ENCODE measurements at regions not wholly inside any gene's neighbourhood (a gene's known extent, or its start where the extent isn't known, plus 50 kb on each side); places are given as distances from the start of the nearest gene placed in this dataset.
"Not testable (repeated sequence)": the region's sequence is repeated elsewhere in the genome, so short reads cannot be mapped to it uniquely, and the experiment has no call there.

GRCh38 chr4:89492581-89493071 is 185.0 kb upstream of the GPRIN3 start:
- intact Hi-C loops (cut with DNase I) = no loop called here
- peak in 1 of 4 donors; percentile 63 for ATAC-seq

GRCh38 chr4:89491761-89492160 is 184.2 kb upstream of the GPRIN3 start:
- no peaks in the 10 kb centered on the region for H3K27me3 ChIP-seq
- intact Hi-C loops (cut with DNase I) = no loop called here
- H3K4me1 ChIP-seq = no peaks in the 10 kb centered on the region
- DNase-seq = no peak
- no peak overlapping the region for H3K27ac ChIP-seq
- no peaks in the 10 kb centered on the region for H3K36me3 ChIP-seq
- ATAC-seq = no peak
- TF ChIP-seq CTCF (IDR thresholded peaks at IDR 0.05) = no peak
- no peak for TF ChIP-seq POLR2A (IDR thresholded peaks at IDR 0.05)
- 48% methylated on average over 3 of the region's 3 CpGs for WGBS (ENCODE audit: insufficient coverage, low coverage, low lambda C conversion rate, missing lambda C conversion rate)
- no peaks in the 10 kb centered on the region for H3K9me3 ChIP-seq
- H3K4me3 ChIP-seq = no peak overlapping the region

More at GRCh38 chr4:89492581-89493071, 185.0 kb upstream of the GPRIN3 start:
- Histone ChIP-seq H3K4me3 (no peak overlapping the region), H3K27ac (no peak overlapping the region), H3K36me3 (no peaks in the 10 kb centered on the region), H3K27me3 (no peaks in the 10 kb centered on the region), H3K9me3 (no peaks in the 10 kb centered on the region), H3K4me1 (no peaks in the 10 kb centered on the region)
- 43% methylated on average over 4 of the region's 4 CpGs for WGBS (ENCODE audit: insufficient coverage, low coverage, low lambda C conversion rate, missing lambda C conversion rate)
- DNase-seq = no peak
- TF ChIP-seq POLR2A (IDR thresholded peaks at IDR 0.05) (no peak), CTCF (IDR thresholded peaks at IDR 0.05) (no peak)

GRCh38 chr4:89489921-89490431 is 182.4 kb upstream of the GPRIN3 start:
- H3K27me3 ChIP-seq; H3K36me3 ChIP-seq; ATAC-seq; H3K27ac ChIP-seq; H3K9me3 ChIP-seq; intact Hi-C loops (cut with DNase I); H3K4me1 ChIP-seq; H3K4me3 ChIP-seq: not testable (repeated sequence)
- no CpG with 5 or more reads among the region's 35 CpGs for WGBS (ENCODE audit: insufficient coverage, low coverage, low lambda C conversion rate, missing lambda C conversion rate)
- DNase-seq = peak in 1 of 3 donors; percentile 46

GRCh38 chr4:89489338-89489771 is 181.8 kb upstream of the GPRIN3 start:
- ATAC-seq = peak; percentile 56 to 85 (median 62)
- intact Hi-C loops (cut with DNase I) = no loop called here

More at GRCh38 chr4:89489338-89489771, 181.8 kb upstream of the GPRIN3 start:
- Histone ChIP-seq H3K9me3 (no peaks in the 10 kb centered on the region), H3K4me3 (no peak overlapping the region), H3K36me3 (no peaks in the 10 kb centered on the region), H3K27me3 (no peaks in the 10 kb centered on the region), H3K4me1 (no peaks in the 10 kb centered on the region), H3K27ac (no peak overlapping the region)
- DNase-seq = peak in 2 of 3 donors; percentile 35 to 52
- no peak for TF ChIP-seq CTCF (IDR thresholded peaks at IDR 0.05)
- TF ChIP-seq POLR2A (IDR thresholded peaks at IDR 0.05) = no peak
- WGBS (ENCODE audit: insufficient coverage, low coverage, low lambda C conversion rate, missing lambda C conversion rate) = 42% methylated on average over 9 of the region's 13 CpGs
